ENCODE measurements at regions not wholly inside any gene's neighbourhood (a gene's known extent, or its start where the extent isn't known, plus 50 kb on each side); places are given as distances from the start of the nearest gene placed in this dataset.
"Not testable (repeated sequence)": the region's sequence is repeated elsewhere in the genome, so short reads cannot be mapped to it uniquely, and the experiment has no call there.

- no peak for DNase-seq (ENCODE audit: low read depth, low spot score)
- H3K4me3 Mint-ChIP-seq, result no peak overlapping the region
- no peak overlapping the region for H3K27ac Mint-ChIP-seq (ENCODE audit: unreplicated experiment)
- peaks cover 5% of the 10 kb centered on the region for H3K4me1 Mint-ChIP-seq
- no peaks in the 10 kb centered on the region for H3K36me3 Mint-ChIP-seq (ENCODE audit: low read depth)
- H3K27me3 Mint-ChIP-seq (ENCODE audit: low read depth), result peaks cover 4% of the 10 kb centered on the region
- no peaks in the 10 kb centered on the region for H3K9me3 Mint-ChIP-seq
- no peak for TF ChIP-seq CTCF (conservative IDR thresholded peaks at IDR 0.05)
These were observed 163.8 kb upstream of the PGRMC2 start for GRCh38 chr4:128451270-128451905.

GRCh38 chr4:128450326-128451120, 162.9 kb upstream of the PGRMC2 start:
- no peak overlapping the region for H3K4me3 Mint-ChIP-seq
- no peaks in the 10 kb centered on the region for H3K9me3 Mint-ChIP-seq
- no peaks in the 10 kb centered on the region for H3K36me3 Mint-ChIP-seq (ENCODE audit: low read depth)
- no peak for DNase-seq (ENCODE audit: low read depth, low spot score)
- H3K27ac Mint-ChIP-seq (ENCODE audit: unreplicated experiment), result no peak overlapping the region
- peaks cover 4% of the 10 kb centered on the region for H3K27me3 Mint-ChIP-seq (ENCODE audit: low read depth)
- peaks cover 5% of the 10 kb centered on the region for H3K4me1 Mint-ChIP-seq
- TF ChIP-seq CTCF (conservative IDR thresholded peaks at IDR 0.05), result no peak

- H3K9me3 Mint-ChIP-seq, result peaks cover 4% of the 10 kb centered on the region
- peaks cover 2% of the 10 kb centered on the region for H3K27me3 Mint-ChIP-seq (ENCODE audit: low read depth)
- peaks cover 2% of the 10 kb centered on the region for H3K4me1 Mint-ChIP-seq
- TF ChIP-seq CTCF (conservative IDR thresholded peaks at IDR 0.05), result no peak
- H3K4me3 Mint-ChIP-seq, result no peak overlapping the region
- no peak for DNase-seq (ENCODE audit: low read depth, low spot score)
- H3K27ac Mint-ChIP-seq (ENCODE audit: unreplicated experiment), result no peak overlapping the region
- H3K36me3 Mint-ChIP-seq (ENCODE audit: low read depth), result peaks cover 2% of the 10 kb centered on the region
These were observed 161.6 kb upstream of the PGRMC2 start for GRCh38 chr4:128449251-128449650.

- H3K9me3 Mint-ChIP-seq, result peaks cover 10% of the 10 kb centered on the region
- no peak overlapping the region for H3K4me3 Mint-ChIP-seq
- no peaks in the 10 kb centered on the region for H3K27me3 Mint-ChIP-seq (ENCODE audit: low read depth)
- H3K27ac Mint-ChIP-seq (ENCODE audit: unreplicated experiment), result no peak overlapping the region
- no peaks in the 10 kb centered on the region for H3K4me1 Mint-ChIP-seq
- peaks cover 12% of the 10 kb centered on the region for H3K36me3 Mint-ChIP-seq (ENCODE audit: low read depth)
- DNase-seq (ENCODE audit: low read depth, low spot score), result no peak
- no peak for TF ChIP-seq CTCF (conservative IDR thresholded peaks at IDR 0.05)
These were observed 157.1 kb upstream of the PGRMC2 start for GRCh38 chr4:128444544-128445302.

- Mint-ChIP-seq H3K27ac (ENCODE audit: unreplicated experiment) (no peak overlapping the region), H3K27me3 (ENCODE audit: low read depth) (no peaks in the 10 kb centered on the region), H3K36me3 (ENCODE audit: low read depth) (peaks cover 32% of the 10 kb centered on the region), H3K4me1 (no peaks in the 10 kb centered on the region), H3K4me3 (no peak overlapping the region), H3K9me3 (peaks cover 31% of the 10 kb centered on the region)
- DNase-seq (ENCODE audit: low read depth, low spot score), result no peak
- TF ChIP-seq CTCF (conservative IDR thresholded peaks at IDR 0.05), result no peak
These were observed 153.3 kb upstream of the PGRMC2 start for GRCh38 chr4:128440923-128441322.

GRCh38 chr4:128437023-128437422, 149.4 kb upstream of the PGRMC2 start:
- H3K27me3 Mint-ChIP-seq (ENCODE audit: low read depth); H3K27ac Mint-ChIP-seq (ENCODE audit: unreplicated experiment); DNase-seq (ENCODE audit: low read depth, low spot score); H3K4me1 Mint-ChIP-seq; H3K4me3 Mint-ChIP-seq: not testable (repeated sequence)
- H3K36me3 Mint-ChIP-seq (ENCODE audit: low read depth), result peaks cover 25% of the 10 kb centered on the region
- H3K9me3 Mint-ChIP-seq, result peaks cover 21% of the 10 kb centered on the region

- not testable (repeated sequence) for DNase-seq (ENCODE audit: low read depth, low spot score); H3K4me3 Mint-ChIP-seq; H3K36me3 Mint-ChIP-seq (ENCODE audit: low read depth); H3K27ac Mint-ChIP-seq (ENCODE audit: unreplicated experiment); H3K4me1 Mint-ChIP-seq; H3K27me3 Mint-ChIP-seq (ENCODE audit: low read depth)
- H3K9me3 Mint-ChIP-seq, result peaks cover 13% of the 10 kb centered on the region
These were observed 141.5 kb upstream of the PGRMC2 start for GRCh38 chr4:128429023-128429613.

All from neural crest cell (in vitro differentiated cells).